Hepatic stellate cell (primary cell): ENCODE measurements at regions not wholly inside any gene's neighbourhood (a gene's known extent, or its start where the extent isn't known, plus 50 kb on each side); places are given as distances from the start of the nearest gene placed in this dataset.
"Not testable (repeated sequence)": the region's sequence is repeated elsewhere in the genome, so short reads cannot be mapped to it uniquely, and the experiment has no call there.

ENCODE experiments used
- DNase-seq: peaks from one replicate; pipeline ENCODE4 v3.0.0; 2011; ENCODE audit warnings: low spot score

- DNase-seq, result no peak
Observed at GRCh38 chr3:147237991-147238390, 168.4 kb downstream of the ZIC4 start.

DNA sequence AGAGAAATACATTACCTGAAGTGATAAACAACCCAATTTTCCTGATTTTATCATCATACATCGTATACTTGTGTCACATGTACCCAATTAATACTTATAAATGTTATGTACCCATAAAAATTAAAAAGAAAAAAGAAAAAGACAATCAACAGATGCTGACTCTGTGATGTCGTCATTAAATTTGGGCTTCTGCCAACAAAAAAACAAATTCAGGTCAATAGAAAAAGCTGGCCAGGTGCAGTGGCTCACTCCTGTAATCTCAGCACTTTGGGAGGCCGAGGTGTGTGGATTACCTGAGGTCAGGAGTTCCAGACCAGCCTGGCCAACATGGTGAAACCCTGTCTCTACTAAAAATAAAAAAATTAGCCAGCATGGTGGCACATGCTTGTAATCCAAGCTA is 174.4 kb downstream of the ZIC4 start:
- DNase-seq, result not testable (repeated sequence)

GRCh38 chr3:147231111-147231510 is 175.2 kb downstream of the ZIC4 start:
- no peak for DNase-seq

DNA sequence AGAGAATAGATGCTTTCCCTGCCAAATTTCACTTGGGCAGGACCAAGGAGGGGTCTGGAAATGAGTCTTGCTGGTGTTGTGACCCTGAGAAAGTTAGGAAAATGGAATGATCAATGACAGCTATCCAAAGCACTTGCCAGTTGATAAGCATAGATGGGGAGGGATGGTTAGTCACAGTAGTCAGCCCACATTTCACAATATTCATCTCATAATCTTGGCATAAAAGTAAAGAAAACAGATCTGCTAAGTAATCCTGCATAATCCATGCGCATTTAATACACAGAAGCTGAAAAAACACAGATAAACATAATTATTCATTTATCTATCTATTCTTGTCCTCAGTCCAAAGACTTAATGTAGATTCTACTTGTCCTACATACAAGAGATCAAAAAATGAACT is 184.1 kb downstream of the ZIC4 start:
- DNase-seq, result no peak

DNA sequence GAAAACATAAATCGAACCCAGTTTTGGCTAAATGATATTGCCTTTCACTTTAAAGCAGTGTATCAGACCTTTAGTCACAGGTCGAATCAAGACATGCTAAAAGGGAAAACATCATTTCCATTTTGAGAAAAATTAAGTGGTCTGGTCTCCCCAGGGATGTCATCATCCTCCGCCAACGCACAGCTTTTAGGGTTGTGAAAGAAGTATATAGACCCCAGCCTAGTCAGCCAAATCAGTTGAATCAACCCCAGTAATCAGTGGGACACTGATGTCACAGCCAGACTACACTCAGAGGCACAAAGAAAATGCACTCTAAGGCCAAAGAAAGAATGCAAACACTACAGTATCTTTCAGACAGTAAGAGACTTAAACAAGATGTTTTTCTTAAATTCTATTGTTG is 187.4 kb downstream of the ZIC4 start:
- DNase-seq, result no peak

DNA sequence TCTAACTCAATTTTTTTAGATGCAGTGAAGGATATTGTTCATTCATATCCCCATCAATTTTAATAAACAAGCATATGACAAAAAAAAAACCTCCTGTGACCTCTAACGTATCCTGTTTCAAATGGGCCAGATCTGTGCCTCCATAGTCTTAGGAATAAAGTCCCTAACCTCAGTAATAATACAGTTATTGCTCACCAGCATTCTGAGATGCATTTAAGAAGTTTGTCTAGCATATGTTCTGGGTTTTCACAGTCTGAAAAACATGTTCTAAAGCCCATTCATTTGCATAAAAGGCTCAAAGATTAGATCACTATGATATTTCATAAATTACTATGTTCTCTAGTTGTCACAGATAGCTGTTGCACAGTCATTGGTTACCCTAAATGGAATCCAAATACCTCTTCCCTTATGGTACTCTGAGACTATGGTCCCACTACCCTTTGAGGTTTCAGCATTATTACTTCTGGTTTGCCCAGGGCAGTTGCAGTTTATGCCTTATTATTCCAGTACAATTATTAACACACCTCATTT is 190.1 kb downstream of the ZIC4 start:
- no peak for DNase-seq

- no peak for DNase-seq
Observed at GRCh38 chr3:147215660-147216059, 190.7 kb downstream of the ZIC4 start.

GRCh38 chr3:147213633-147214032 is 192.7 kb downstream of the ZIC4 start:
- no peak for DNase-seq

DNA sequence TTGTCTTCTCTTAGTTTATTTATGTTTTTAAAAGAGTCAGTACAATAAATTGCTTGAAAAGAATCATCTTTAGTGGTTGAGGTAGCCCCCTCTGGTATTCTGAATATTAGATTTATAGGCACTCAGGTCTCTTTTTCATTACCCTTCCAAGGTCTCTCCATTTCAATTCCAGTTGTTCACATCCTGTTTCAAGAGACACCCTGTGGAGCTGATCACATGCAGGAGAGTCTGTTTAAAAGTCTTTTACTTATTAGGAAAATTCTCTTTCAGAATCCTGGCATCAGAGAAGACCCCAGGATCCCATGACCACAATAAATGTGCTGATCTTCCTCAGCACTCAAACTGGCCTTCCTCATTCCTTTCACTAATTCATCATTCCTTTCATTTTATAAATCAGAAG is 195.7 kb downstream of the ZIC4 start:
- DNase-seq, result no peak

DNA sequence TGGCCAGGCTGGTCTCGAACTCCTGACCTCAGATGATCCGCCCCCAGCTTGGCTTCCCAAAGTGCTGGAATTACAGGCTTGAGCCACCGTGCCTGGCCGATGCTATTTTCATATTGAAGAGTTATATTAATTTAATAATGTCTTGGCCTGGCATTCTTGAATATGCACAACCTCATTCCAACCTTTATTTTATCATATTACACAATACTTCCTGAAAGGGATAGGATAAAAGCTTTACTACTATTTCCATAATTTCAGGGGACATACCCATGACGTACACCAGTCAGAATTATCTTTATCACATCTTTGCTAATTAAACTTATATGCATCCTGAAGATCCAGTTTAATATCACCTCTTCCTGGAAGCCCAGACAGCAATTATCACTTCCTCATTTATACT is 205.3 kb downstream of the ZIC4 start:
- DNase-seq, result no peak

GRCh38 chr3:147200545-147200944 is 205.8 kb downstream of the ZIC4 start:
- peak; percentile 5 for DNase-seq

- DNase-seq, result no peak
Observed at GRCh38 chr3:147197739-147198138, 208.6 kb downstream of the ZIC4 start.

GRCh38 chr3:147195887-147196286 is 210.5 kb downstream of the ZIC4 start:
- DNase-seq, result no peak

DNA sequence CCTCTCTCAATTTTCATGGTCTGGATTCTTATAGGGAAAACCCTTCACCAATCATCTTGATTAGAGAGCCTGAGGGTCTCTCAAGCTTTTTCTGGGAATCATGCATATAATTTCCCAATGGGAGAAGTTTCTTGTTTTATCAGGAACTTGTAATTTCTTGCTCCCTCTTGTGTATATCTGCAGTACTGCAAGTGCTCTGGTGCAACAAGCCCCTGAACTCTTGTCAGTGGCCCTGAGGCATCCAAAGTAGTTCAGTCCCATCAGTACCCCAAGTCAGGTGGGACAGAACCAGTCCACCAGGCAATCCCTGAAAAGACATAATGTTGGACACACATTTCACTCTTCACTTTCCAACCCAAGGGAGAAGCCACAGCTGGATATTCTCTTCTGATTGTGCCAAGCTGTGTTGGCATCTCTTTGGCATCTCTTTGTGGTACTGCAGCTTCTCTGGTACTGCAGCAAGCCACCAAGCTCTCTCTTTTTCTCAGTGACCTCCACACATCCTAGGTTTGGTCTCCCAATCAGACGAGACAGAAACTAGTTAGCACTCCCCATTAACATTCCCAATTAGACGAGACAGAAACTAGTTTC is 214.5 kb downstream of the ZIC4 start:
- DNase-seq, result peak; percentile 1

DNA sequence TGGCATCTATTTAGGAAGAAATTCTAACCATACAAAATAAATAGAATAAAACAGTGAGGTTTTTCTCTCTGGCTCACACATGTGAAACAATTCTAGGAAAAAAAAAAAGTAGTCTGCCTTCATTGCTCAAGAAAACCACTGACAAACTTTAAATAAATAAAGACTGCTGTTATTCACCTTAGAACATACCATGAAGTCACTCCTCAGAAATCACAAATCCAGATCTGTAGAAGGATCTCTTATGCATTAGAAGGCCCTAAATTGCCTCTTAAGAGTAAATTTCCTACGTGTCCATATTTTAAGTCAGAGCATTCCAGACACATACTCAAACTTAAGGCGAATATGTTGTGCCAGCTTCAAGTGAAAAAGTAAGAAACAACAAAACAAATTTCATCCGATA is 217.3 kb downstream of the ZIC4 start:
- no peak for DNase-seq

DNA sequence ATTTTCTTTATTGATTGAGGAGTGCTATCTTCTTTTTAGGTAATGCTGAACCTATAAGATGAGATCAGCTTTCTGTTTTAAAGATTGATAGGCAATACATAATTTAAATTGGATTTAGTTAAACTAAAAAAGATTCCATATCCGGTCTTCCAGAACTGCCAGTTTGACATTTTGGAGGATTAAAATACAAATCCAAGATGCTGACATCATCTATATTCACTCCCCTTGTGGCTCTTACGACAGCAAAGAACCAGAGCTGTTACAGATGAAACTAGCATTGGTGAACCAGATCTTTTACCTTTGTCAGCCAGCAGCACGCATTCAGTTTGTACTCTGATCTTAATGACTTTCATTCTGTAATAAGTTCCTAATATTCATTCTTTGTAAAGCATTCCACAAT is 218.7 kb downstream of the ZIC4 start:
- DNase-seq, result no peak

DNA sequence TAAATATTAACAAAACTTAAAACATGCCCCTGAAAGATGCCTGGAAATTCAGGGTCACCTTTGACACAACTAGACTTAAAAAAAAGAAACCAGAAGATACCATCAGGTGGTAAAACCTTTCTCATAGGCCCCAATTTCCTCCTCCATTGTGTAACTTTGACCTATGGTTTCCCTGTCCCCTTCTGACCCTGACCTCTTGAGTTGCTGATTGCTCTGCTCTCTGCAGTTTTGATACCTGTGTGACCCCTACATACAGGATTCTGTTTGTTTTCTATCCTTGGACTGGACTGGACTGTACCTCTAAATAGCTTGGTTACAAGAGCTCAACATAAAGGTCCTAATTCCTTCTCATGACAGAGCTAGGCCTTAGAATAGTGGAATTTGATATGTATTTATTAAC is 220.6 kb downstream of the ZIC4 start:
- DNase-seq, result no peak

- DNase-seq, result no peak
Observed at GRCh38 chr3:147184794-147185193, 221.5 kb downstream of the ZIC4 start.

DNA sequence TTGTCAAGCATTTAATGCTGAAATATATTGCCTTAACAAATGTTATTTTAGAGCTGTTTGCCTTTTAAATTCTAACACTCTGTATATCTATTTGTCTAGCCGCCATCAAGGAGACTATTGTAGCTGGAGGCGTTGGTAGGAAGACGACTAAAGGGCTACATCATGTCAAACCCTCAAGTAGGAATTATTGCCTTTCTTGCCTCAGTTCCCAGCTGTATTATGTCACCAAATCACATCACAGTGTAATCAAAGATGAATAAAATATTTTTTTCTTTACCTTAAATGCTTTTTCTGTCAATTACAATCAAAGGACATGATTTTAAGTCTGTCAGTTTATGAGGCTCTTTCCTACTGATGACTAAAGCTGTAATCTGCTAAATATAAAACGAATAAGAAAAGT is 233.1 kb downstream of the ZIC4 start:
- no peak for DNase-seq

DNA sequence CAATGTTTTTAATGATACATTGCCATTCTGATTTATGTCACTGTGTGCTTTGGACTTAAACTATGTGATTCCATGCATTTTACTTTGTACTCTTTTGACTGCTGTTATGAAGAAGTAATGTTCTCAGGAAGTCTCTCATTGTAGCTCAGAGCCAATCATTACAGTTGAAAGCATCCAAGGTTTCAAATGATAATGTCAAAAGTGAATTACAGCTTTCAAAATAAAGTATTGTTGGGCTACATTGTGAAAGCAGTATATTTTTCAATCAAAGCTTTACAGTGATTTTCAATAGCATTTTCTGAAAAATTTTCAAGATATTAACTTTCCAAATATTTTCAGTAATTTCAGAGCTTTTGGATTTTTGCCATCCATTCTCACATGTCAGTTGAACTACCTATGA is 243.6 kb downstream of the ZIC4 start:
- no peak for DNase-seq

- DNase-seq, result no peak
Observed at GRCh38 chr3:147161833-147162232, 244.5 kb downstream of the ZIC4 start.

DNA sequence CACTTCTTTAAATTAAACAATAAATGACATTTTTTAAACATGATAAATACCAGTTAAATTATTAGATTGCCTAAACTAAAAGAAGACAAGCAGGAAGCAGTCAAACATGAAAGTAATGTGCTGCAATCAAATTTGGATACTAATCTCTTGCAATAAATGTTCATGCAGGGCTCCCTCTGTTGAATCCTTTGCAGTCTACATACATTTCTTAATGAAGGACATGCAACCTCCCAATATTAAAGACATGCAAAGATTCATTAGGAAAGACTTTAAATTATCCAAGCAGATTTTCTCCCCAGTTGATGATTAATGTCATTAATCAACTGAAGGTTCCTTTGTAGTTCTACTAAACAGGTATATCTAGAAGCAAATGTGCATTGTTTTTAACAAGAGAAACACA is 245.4 kb downstream of the ZIC4 start:
- no peak for DNase-seq

DNA sequence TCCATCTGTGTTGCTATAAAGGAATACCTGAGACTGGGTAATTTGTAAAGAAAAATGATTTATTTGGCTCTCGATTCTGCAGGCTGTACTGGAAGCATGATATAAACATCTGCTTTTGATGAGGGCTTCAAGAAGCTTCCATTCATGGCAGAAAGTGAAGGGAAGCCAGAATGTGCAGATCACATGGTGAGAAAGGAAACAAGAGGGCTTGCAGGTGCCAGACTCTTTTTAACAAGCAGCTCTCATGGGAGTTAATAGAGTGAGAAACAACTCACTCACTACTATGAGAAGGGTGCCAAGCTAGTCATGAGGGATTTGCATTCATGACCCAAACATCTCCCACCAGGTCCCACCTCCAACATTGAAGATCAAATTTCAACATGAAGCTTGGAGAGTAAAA is 247.2 kb downstream of the ZIC4 start:
- DNase-seq, result no peak

GRCh38 chr3:147157631-147158030 is 248.7 kb downstream of the ZIC4 start:
- no peak for DNase-seq

DNA sequence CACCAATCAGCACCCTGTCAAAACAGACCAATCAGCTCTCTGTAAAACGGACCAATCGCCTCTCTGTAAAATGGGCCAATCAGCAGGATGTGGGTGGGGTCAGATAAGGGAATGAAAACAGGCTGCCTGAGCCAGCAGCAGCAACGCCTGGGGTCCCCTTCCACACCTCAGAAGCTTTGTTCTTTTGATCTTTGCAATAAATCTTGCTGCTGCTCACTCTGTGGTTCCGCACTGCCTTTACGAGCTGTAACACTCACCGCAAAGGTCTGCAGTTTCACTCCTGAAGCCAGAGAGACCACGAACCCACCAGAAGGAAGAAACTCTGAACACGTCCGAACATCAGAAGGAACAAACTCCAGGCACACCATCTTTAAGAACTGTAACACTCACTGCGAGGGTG is 251.4 kb downstream of the ZIC4 start:
- DNase-seq, result not testable (repeated sequence)
